Hepatic stellate cell (primary cell): ENCODE measurements at regions not wholly inside any gene's neighbourhood (a gene's known extent, or its start where the extent isn't known, plus 50 kb on each side); places are given as distances from the start of the nearest gene placed in this dataset.
A peak's percentile ranks its signal among the peaks of the same experiment; 100 is the strongest.

Source experiments
- DNase-seq: peaks from one replicate; pipeline ENCODE4 v3.0.0; 2011; ENCODE audit warnings: low spot score

- no peak for DNase-seq
Observed at GRCh38 chr14:54209511-54210250, 187.1 kb upstream of the CDKN3 start.

DNA sequence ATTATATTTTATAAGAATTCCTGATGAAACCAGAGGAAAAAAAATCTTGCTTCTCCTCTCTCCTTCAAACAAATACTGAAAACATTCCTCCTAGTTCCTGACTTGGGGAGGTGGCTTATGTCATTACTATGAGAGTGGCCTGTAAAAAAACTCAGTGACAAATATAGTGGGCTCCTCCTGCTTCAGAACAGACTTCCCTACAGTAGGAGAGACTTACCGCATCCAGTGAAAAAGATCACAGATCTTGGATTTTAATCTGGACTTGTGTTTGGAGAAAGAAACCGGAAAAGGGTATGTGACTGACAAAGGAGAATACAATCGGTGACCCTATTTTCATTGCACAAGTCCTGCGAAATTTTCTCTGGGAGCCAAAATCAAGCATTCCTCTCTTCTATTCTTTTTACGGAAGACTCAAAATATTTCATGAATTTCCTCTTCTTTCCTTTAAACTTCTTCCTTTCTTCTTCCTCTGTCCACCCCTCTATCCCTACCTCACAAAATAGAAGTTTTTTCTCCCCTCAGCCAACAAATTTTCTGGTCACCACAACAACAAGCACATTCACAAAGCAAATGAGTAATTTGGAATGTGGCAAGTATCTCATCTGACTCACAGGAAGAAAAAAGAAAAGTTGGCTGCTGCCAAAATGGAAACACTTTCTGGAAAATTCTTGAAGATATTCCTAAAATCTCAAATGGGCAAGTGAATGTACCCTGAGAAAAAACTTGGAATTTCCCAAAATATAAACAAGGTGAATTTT is 185.1 kb upstream of the CDKN3 start:
- DNase-seq, result peak; percentile 36

DNA sequence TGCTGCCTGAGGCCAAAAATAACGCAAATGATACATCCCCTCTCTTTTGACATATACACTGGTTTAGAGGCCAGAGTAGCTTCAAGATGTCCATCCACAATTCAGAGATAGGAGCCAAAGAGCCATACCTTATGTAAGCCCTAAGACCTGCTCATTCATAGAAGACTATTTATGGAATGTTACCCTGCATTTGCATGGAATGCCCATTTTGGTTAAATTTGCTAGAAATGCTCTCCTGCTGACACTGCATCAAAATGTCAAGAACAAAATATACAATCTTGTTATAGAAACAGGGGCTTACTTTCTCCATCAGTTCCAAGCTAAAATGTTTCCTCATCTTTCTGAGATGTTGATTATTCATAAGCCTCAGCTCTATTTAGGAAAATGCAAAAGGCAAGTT is 183.3 kb upstream of the CDKN3 start:
- no peak for DNase-seq

DNA sequence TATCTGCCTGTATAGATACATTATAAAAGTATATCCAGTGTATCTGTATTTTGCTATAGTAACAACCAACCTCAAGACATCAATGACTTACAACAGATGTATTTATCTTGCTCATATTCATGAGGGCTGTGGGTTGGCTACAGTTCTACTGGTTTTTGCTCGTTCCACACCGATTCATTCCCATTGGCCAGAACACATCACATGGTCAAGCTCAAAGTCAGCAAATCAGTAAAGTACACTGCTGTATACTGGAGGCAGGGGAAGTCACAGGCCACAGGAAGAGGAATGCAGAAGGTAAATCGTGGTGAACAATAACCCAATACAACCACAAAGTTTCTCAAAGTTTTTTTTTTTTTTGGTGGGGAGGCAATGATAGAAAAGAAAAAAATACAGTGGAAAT is 180.0 kb upstream of the CDKN3 start:
- DNase-seq, result no peak

- no peak for DNase-seq
Observed at GRCh38 chr14:54219261-54220070, 177.3 kb upstream of the CDKN3 start.

- DNase-seq, result no peak
Observed at GRCh38 chr14:54220071-54220703, 176.6 kb upstream of the CDKN3 start.

- no peak for DNase-seq
Observed at GRCh38 chr14:54220704-54221431, 175.9 kb upstream of the CDKN3 start.

DNA sequence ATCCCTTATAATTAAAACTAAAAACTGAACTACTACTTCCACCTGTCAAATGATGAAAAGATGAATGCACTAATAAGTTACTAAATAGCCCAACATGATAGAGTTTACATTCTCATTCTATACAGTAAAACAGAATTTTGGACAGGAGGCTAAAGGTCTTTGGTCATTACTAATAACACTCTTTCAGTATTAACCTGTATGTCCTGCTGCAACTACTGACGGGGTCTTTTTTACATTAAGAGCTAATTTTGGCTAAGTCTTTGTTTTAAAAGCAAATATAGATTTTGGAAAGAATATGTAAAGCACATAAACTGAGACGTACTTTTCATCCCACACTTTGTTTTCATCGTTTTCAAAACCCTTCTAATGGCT is 175.4 kb upstream of the CDKN3 start:
- no peak for DNase-seq

DNA sequence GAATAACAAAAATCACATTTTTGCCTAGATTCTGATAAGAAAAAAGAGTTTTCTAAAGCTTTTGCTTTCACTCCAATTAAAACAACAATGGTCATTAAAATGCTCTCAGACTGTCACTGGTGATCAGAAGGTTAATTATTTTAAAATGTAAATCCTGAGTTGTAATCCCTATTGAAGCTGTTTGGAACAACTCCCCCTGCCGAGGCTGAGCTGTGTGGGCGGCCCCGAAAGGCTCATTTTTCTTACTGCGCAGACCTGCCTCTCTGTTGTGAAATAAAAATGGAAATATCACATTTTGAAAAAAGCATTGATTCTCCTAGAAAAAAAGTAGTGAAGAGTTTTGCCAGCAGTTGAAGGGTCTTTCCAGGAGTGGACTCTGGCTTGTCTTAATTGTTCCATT is 174.8 kb upstream of the CDKN3 start:
- DNase-seq, result no peak

DNA sequence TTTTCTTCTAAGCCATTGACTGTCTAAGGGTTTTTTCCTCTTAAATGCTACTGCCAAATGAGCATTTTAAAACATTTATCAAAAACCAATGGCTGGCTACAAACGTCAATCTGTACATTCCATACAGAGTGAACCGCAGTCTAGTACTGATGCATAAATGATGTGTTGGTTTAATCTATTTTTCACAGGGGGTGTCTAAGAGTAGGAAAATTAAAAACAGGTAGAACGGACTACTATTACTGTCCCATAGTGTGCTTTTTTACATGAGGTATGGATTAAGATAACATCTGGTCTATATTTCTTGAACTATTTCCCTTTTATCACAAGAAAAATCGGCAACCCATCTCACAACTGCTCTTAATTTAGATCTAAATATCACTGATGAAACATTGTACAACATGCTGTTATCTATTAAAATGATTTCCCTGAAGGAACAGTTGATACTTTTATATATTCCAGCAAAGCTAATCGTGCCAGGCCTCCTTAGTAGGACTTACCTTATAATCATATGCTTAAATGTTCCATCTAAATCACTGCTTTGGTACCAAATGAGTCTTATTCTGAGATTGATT is 172.9 kb upstream of the CDKN3 start:
- no peak for DNase-seq

DNA sequence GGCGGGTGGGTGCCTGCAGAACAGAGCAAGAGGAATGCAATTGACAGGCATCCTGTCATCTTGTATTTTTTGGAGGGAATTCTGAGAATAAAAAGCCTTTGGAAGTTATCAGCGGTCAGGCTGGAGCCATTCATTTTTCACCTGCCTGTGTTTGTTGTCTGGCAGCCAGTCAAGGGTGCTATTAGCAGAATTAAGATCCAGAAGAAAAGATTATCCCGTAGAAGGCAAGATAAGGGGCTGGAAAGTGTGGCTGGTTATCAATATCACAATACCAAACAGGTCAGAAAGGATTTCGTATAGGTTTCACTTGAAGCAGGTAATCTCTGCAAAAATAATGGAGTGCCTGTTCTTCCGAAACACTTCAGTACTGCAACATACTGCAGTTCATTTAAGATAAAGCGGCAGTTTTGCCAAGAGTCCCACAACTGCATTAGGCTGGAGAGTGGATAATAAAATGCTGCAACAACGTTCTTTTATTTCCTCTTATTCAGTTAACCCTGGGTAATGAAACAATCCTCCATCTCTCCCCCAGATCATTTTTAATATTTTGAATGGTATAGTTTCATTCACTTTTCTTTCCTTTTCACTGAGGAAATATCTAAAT is 171.2 kb upstream of the CDKN3 start:
- no peak for DNase-seq

- DNase-seq, result no peak
Observed at GRCh38 chr14:54226103-54226502, 170.7 kb upstream of the CDKN3 start.

DNA sequence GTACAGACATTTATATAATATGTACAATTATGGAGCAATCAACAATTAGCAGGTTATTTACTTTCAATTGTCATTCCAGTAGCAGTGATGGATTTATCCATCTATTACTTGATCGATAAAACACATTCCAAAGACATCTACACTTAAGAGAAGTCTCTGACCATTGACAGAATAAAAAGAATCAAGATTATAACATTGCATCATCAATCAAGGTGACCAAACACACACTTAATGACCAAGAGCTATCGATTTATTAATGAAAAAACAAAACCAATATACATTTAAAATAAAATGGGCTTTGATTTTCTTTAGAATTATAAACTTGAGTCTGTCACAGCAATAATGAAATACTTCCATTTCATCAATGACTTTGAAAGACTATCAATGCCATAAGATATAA is 170.2 kb upstream of the CDKN3 start:
- DNase-seq, result no peak

GRCh38 chr14:54229136-54229535 is 167.7 kb upstream of the CDKN3 start:
- DNase-seq, result no peak

- no peak for DNase-seq
Observed at GRCh38 chr14:54230645-54231044, 166.2 kb upstream of the CDKN3 start.

GRCh38 chr14:54232735-54233134 is 164.1 kb upstream of the CDKN3 start:
- no peak for DNase-seq

GRCh38 chr14:54241517-54241916 is 155.3 kb upstream of the CDKN3 start:
- DNase-seq, result no peak

DNA sequence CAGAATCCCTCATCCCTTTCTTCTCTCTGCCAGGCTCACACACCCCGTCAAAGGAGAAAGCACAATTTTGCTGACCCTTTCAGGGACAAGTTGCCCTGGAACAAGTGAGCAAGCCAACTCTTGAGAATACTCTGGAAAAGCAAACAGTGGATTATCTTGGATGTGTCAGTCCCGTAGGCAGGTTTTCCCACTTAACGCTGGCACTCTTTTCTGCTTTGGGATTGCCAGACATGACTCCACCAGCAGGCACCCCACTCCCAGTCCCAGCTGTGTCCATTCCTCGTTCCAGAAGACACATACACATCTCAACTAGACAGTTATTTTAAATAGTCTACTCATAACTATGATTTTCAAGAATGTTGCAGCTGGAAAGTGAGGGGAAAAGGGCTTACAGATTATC is 145.5 kb upstream of the CDKN3 start:
- DNase-seq, result no peak

- peak; percentile 28 for DNase-seq
Observed at GRCh38 chr14:54252072-54252730, 144.6 kb upstream of the CDKN3 start.

- peak; percentile 17 for DNase-seq
Observed at GRCh38 chr14:54253195-54253947, 143.4 kb upstream of the CDKN3 start.
